Endothelial cell of umbilical vein (primary cell): ENCODE measurements at regions not wholly inside any gene's neighbourhood (a gene's known extent, or its start where the extent isn't known, plus 50 kb on each side); places are given as distances from the start of the nearest gene placed in this dataset.

Experiments used
- BruUV-seq: library from RNA; stranded (reverse); fragments of 400-500 nt; replicated peaks from 2 replicates; lab custom pipeline; 2021; lab: Mats Ljungman, UMichigan
- CTCF ChIA-PET: fragments of 300-600, 350-600 bp; sonication (Branson Sonifier 250); formaldehyde crosslinking; loops from one replicate; lab custom pipeline; 2021; ENCODE audit warnings: antibody characterized with exemption, inconsistent platforms; lab: Charles Lee
- POLR2A ChIA-PET: fragments of 300-600, 350-600 bp; sonication (Branson Sonifier 250); formaldehyde crosslinking; loops from one replicate; lab custom pipeline; 2021; ENCODE audit warnings: antibody characterized with exemption, inconsistent platforms; lab: Charles Lee
- DNase-seq: peaks from one replicate; pipeline ENCODE4 v3.0.0-alpha.2; 2011; ENCODE audit warnings: low read depth, low spot score
- FAIRE-seq: peaks from 2 replicates; lab custom pipeline; 2011; peaks lifted over from hg19 to GRCh38; lab: Jason Lieb, UNC
- H2AFZ ChIP-seq: 2 replicates; pipeline ENCODE4 v1.6.0; 2012; ENCODE audit warnings: low read depth, low read length, control low read depth, inconsistent platforms
- H3K27ac ChIP-seq: 2 replicates; pipeline ENCODE4 v1.5.1; 2011; ENCODE audit warnings: low read depth, mild to moderate bottlenecking, control low read depth, low read length, moderate library complexity; ENCODE audit not compliant: insufficient read depth
- H3K27me3 ChIP-seq, 2 experiments: 2 replicates each; pipeline versions ENCODE4 v1.6.0 to v1.6.1; 2011; ENCODE audit warnings: low read length in 2 of 2, mixed read lengths in 1 of 2; ENCODE audit not compliant: control insufficient read depth in 2 of 2, insufficient read depth in 2 of 2
- H3K36me3 ChIP-seq, 2 experiments: 2 replicates in 1 of 2; 3 replicates in 1 of 2; pipeline ENCODE4 v1.5.1; 2011; ENCODE audit warnings: low read length in 2 of 2, mild to moderate bottlenecking in 1 of 2, moderate library complexity in 1 of 2; ENCODE audit not compliant: control insufficient read depth in 2 of 2, insufficient read depth in 2 of 2; ENCODE audit errors: extremely low read depth in 1 of 2
- H3K4me1 ChIP-seq: 3 replicates; pipeline ENCODE4 v1.5.1; 2011; ENCODE audit warnings: mild to moderate bottlenecking, low read length; ENCODE audit not compliant: control insufficient read depth, insufficient read depth; ENCODE audit errors: extremely low read depth
- H3K4me2 ChIP-seq: 2 replicates; pipeline ENCODE4 v1.6.1; 2011; ENCODE audit warnings: low read length, control low read depth, mixed read lengths; ENCODE audit not compliant: insufficient read depth
- H3K4me3 ChIP-seq, 3 experiments: fragments of 200-600 bp in 1 of 3; sonication (generic), shearing (Covaris generic) in 1 of 3; replicated peaks in 1 of 3; 2 replicates each; pipeline ENCODE4 v1.5.1; 2011 to 2016; ENCODE audit warnings: control low read depth in 3 of 3, low read length in 3 of 3, mild to moderate bottlenecking in 2 of 3, inconsistent platforms in 1 of 3, low read depth in 1 of 3, moderate library complexity in 1 of 3; ENCODE audit not compliant: insufficient read depth in 1 of 3
- H3K79me2 ChIP-seq: 2 replicates; pipeline ENCODE4 v1.6.0; 2012; ENCODE audit warnings: low read length, inconsistent platforms; ENCODE audit not compliant: control insufficient read depth, insufficient read depth
- H3K9ac ChIP-seq: replicated peaks from 2 replicates; pipeline ENCODE3; 2011; ENCODE audit warnings: low read length, control low read depth; ENCODE audit not compliant: insufficient read depth; ENCODE audit errors: extremely low read depth
- H3K9me1 ChIP-seq: replicated peaks from 3 replicates; pipeline ENCODE4 v1.6.0; 2011; ENCODE audit warnings: mild to moderate bottlenecking, low read length; ENCODE audit not compliant: control insufficient read depth, insufficient read depth; ENCODE audit errors: extremely low read depth
- H3K9me3 ChIP-seq: replicated peaks from 2 replicates; pipeline ENCODE4 v1.5.1; 2012; ENCODE audit warnings: low read length, inconsistent platforms; ENCODE audit not compliant: control insufficient read depth, insufficient read depth
- H4K20me1 ChIP-seq: replicated peaks from 2 replicates; pipeline ENCODE3; 2011; ENCODE audit warnings: mild to moderate bottlenecking, low read length; ENCODE audit not compliant: control insufficient read depth, insufficient read depth; ENCODE audit errors: extremely low read depth
- EZH2 ChIP-seq: IDR thresholded peaks from 2 replicates; pipeline ENCODE4 v1.6.1; 2012; ENCODE audit warnings: borderline replicate concordance, low read depth, mild to moderate bottlenecking, moderate library complexity, low read length, inconsistent platforms; ENCODE audit not compliant: severe bottlenecking
- FOS ChIP-seq: IDR thresholded peaks from 2 replicates; pipeline ENCODE4 v1.6.1; 2011; ENCODE audit warnings: mild to moderate bottlenecking, low read length, moderate library complexity, borderline replicate concordance; ENCODE audit not compliant: insufficient read depth
- GATA2 ChIP-seq: IDR thresholded peaks from 2 replicates; pipeline ENCODE4 v1.7.0; 2011; ENCODE audit warnings: low read depth, mild to moderate bottlenecking, moderate library complexity, mixed read lengths, low read length; ENCODE audit not compliant: insufficient read length, insufficient read depth
- JUN ChIP-seq: IDR thresholded peaks from 2 replicates; pipeline ENCODE4 v1.6.1; 2011; ENCODE audit warnings: borderline replicate concordance, low read depth; ENCODE audit not compliant: insufficient read length, insufficient read depth
- MAX ChIP-seq: IDR thresholded peaks from 2 replicates; pipeline ENCODE4 v1.6.1; 2011; ENCODE audit not compliant: insufficient read depth, insufficient read length
- MYC ChIP-seq: IDR thresholded peaks from one replicate; pipeline ENCODE4 v1.6.1; 2011; ENCODE audit warnings: mild to moderate bottlenecking, low read depth, low read length
- POLR2A ChIP-seq: IDR thresholded peaks from 2 replicates; pipeline ENCODE4 v1.6.1; 2012; ENCODE audit warnings: low read depth, mild to moderate bottlenecking, control low read depth, low read length
- POLR2AphosphoS5 ChIP-seq: IDR thresholded peaks from 2 replicates; pipeline ENCODE4 v1.6.1; 2012; ENCODE audit warnings: low read depth, mild to moderate bottlenecking, control low read depth, low read length, moderate library complexity; ENCODE audit not compliant: insufficient read depth
- dilution Hi-C: fragments of 300-500 bp; cut with MboI; formaldehyde crosslinking; loops from one replicate; pipeline ENCODE4 v1.15.0; 2019; ENCODE audit warnings: low sequenced_read_pairs; ENCODE audit not compliant: extremely low pct_ligation_motif_present
- intact Hi-C: fragments of 100-400 bp; cut with micrococcal nuclease; formaldehyde crosslinking; loops from one replicate; pipeline ENCODE4 v1.10.0; 2022
- TF ChIP-seq, protein P1 (sequence below), 2 donors: IDR thresholded peaks; 1 replicate in 1 of 2; 2 replicates in 1 of 2; pipeline ENCODE4 v1.5.1; 2011; ENCODE audit warnings: low read length in 2 of 2, mild to moderate bottlenecking in 2 of 2, moderate library complexity in 2 of 2, control low read depth in 1 of 2, inconsistent platforms in 1 of 2, low read depth in 1 of 2; ENCODE audit not compliant: insufficient read depth in 1 of 2; ENCODE audit errors: extremely low read depth in 1 of 2

GRCh38 chr3:193905541-193906396 is 230.2 kb upstream of the HES1 start:
- dilution Hi-C loops (no loop called here), intact Hi-C loops (no loop called here)
- ChIA-PET CTCF (interaction anchor here (1.1 kb wide), 1 partner anchor 11 kb away, joined by 3 read pairs; no protein-coding TSS in a partner anchor), POLR2A (no interaction called here)
- Histone ChIP-seq H3K4me1 (no peaks in the 10 kb centered on the region), H3K4me2 (no peak overlapping the region), H3K79me2 (no peaks in the 10 kb centered on the region), H2AFZ (no peak overlapping the region), H3K27ac (no peak overlapping the region), H3K4me3 (no peak overlapping the region), H4K20me1 (no peaks in the 10 kb centered on the region), H3K9me1 (no peaks in the 10 kb centered on the region), H3K9ac (no peak overlapping the region), H3K36me3 (no peaks in the 10 kb centered on the region), H3K27me3 (peaks cover 0 to 9% of the 10 kb centered on the region in 2 experiments), H3K9me3 (no peaks in the 10 kb centered on the region)
- TF ChIP-seq, protein P1, sequence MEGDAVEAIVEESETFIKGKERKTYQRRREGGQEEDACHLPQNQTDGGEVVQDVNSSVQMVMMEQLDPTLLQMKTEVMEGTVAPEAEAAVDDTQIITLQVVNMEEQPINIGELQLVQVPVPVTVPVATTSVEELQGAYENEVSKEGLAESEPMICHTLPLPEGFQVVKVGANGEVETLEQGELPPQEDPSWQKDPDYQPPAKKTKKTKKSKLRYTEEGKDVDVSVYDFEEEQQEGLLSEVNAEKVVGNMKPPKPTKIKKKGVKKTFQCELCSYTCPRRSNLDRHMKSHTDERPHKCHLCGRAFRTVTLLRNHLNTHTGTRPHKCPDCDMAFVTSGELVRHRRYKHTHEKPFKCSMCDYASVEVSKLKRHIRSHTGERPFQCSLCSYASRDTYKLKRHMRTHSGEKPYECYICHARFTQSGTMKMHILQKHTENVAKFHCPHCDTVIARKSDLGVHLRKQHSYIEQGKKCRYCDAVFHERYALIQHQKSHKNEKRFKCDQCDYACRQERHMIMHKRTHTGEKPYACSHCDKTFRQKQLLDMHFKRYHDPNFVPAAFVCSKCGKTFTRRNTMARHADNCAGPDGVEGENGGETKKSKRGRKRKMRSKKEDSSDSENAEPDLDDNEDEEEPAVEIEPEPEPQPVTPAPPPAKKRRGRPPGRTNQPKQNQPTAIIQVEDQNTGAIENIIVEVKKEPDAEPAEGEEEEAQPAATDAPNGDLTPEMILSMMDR (IDR thresholded peaks at IDR 0.05; ENCODE audit: extremely low read depth in 1 of 2, insufficient read depth in 1 of 2, low read depth in 1 of 2, low read length in 2 of 2): no peak
- no peak for TF ChIP-seq MAX
- no peak for TF ChIP-seq POLR2A
- no peak for TF ChIP-seq EZH2
- no peak for TF ChIP-seq MYC
- TF ChIP-seq POLR2AphosphoS5: no peak
- no peak for TF ChIP-seq GATA2
- no peak for TF ChIP-seq FOS
- no peak for TF ChIP-seq JUN
- FAIRE-seq (no peak), DNase-seq (no peak)
- no TSS peak for BruUV-seq
